H1 (cell line): ENCODE measurements at regions not wholly inside any gene's neighbourhood (a gene's known extent, or its start where the extent isn't known, plus 50 kb on each side); places are given as distances from the start of the nearest gene placed in this dataset.

Source experiments
- CTCF ChIA-PET: fragments of 300-600 bp; sonication (Branson Sonifier 250); formaldehyde crosslinking; loops from one replicate; lab custom pipeline; 2021; ENCODE audit not compliant: partially characterized antibody; lab: Charles Lee
- POLR2A ChIA-PET: fragments of 300-600 bp; sonication (Branson Sonifier 250); formaldehyde crosslinking; loops from one replicate; lab custom pipeline; 2021; ENCODE audit warnings: inconsistent platforms; ENCODE audit not compliant: partially characterized antibody; lab: Charles Lee
- DNase-seq, 2 experiments: peaks; one replicate each; pipeline versions ENCODE4 v3.0.0 to v3.0.0-alpha.2; 2010 to 2022; ENCODE audit warnings: low spot score in 2 of 2, low read depth in 1 of 2, mixed read lengths in 1 of 2
- FAIRE-seq: peaks from 2 replicates; lab custom pipeline; 2011; peaks lifted over from hg19 to GRCh38; lab: Jason Lieb, UNC
- H2AFZ ChIP-seq: 2 replicates; pipeline ENCODE4 v1.8.1; 2012; ENCODE audit warnings: low read length, inconsistent platforms
- H2AK5ac ChIP-seq: 2 replicates; pipeline ENCODE4 v1.6.1; 2013; ENCODE audit warnings: low read depth, low read length
- H2BK120ac ChIP-seq: replicated peaks from 2 replicates; pipeline ENCODE3; 2013; ENCODE audit warnings: low read depth, low read length, inconsistent platforms
- H2BK12ac ChIP-seq: 2 replicates; pipeline ENCODE4 v1.6.1; 2013; ENCODE audit warnings: low read depth, low read length
- H2BK15ac ChIP-seq: 2 replicates; pipeline ENCODE4 v1.6.1; 2013; ENCODE audit warnings: low read length
- H2BK20ac ChIP-seq: 2 replicates; pipeline ENCODE4 v1.6.1; 2013; ENCODE audit warnings: low read length
- H2BK5ac ChIP-seq: 2 replicates; pipeline ENCODE4 v1.6.1; 2013; ENCODE audit warnings: low read depth, low read length
- H3K14ac ChIP-seq: 2 replicates; pipeline ENCODE4 v1.6.1; 2013; ENCODE audit warnings: inconsistent platforms; ENCODE audit not compliant: insufficient read length
- H3K18ac ChIP-seq: 2 replicates; pipeline ENCODE4 v1.6.1; 2013; ENCODE audit warnings: low read length; ENCODE audit errors: extremely low read depth
- H3K23ac ChIP-seq: 2 replicates; pipeline ENCODE4 v1.6.1; 2013; ENCODE audit warnings: inconsistent platforms; ENCODE audit not compliant: insufficient read length
- H3K23me2 ChIP-seq: 2 replicates; pipeline ENCODE4 v1.6.1; 2013; ENCODE audit warnings: low read depth, low read length
- H3K27ac ChIP-seq: 2 replicates; pipeline ENCODE4 v1.6.1; 2011; ENCODE audit warnings: low read depth, low read length, inconsistent platforms
- H3K27me3 ChIP-seq, 4 experiments: replicated peaks in 1 of 4; 1 replicate in 1 of 4; 2 replicates in 3 of 4; pipeline versions ENCODE4 v1.6.1 to v1.8.1; 2011 to 2013; ENCODE audit warnings: low read length in 3 of 4, mild to moderate bottlenecking in 3 of 4, inconsistent platforms in 2 of 4, mixed read lengths in 2 of 4, moderate library complexity in 1 of 4; ENCODE audit not compliant: control insufficient read depth in 3 of 4, insufficient read depth in 3 of 4; ENCODE audit errors: extremely low read depth in 1 of 4
- H3K36me3 ChIP-seq, 4 experiments: 2 replicates each; pipeline versions ENCODE4 v1.6.1 to v1.8.1; 2011 to 2013; ENCODE audit warnings: mild to moderate bottlenecking in 4 of 4, low read length in 3 of 4, moderate library complexity in 2 of 4, control low read depth in 1 of 4, inconsistent platforms in 1 of 4; ENCODE audit not compliant: insufficient read depth in 4 of 4, control insufficient read depth in 2 of 4
- H3K4ac ChIP-seq: replicated peaks from 2 replicates; pipeline ENCODE3; 2013; ENCODE audit warnings: low read length, low read depth, mixed read lengths, inconsistent platforms; ENCODE audit not compliant: insufficient read length
- H3K4me1 ChIP-seq, 4 experiments: replicated peaks in 1 of 4; 1 replicate in 1 of 4; 2 replicates in 3 of 4; pipeline versions ENCODE4 v1.6.1 to v1.8.1; 2011 to 2013; ENCODE audit warnings: low read length in 3 of 4, inconsistent platforms in 2 of 4, mixed read lengths in 1 of 4; ENCODE audit not compliant: insufficient read depth in 4 of 4, control insufficient read depth in 3 of 4
- H3K4me2 ChIP-seq, 2 experiments: 2 replicates each; pipeline versions ENCODE4 v1.6.1 to v1.8.1; 2011 to 2013; ENCODE audit warnings: low read depth in 2 of 2, low read length in 2 of 2, control low read depth in 1 of 2, inconsistent platforms in 1 of 2, mild to moderate bottlenecking in 1 of 2; ENCODE audit not compliant: insufficient read depth in 1 of 2
- H3K4me3 ChIP-seq, 4 experiments: fragments of 200-600, 300-600 bp in 1 of 4; sonication (generic), shearing (Covaris generic), sonication (Bioruptor Twin) in 1 of 4; 2 replicates each; pipeline versions ENCODE4 v1.5.1 to v1.8.1; 2011 to 2016; ENCODE audit warnings: low read length in 4 of 4, low read depth in 3 of 4, control low read depth in 2 of 4, inconsistent platforms in 2 of 4, mild to moderate bottlenecking in 2 of 4, mixed read lengths in 1 of 4, moderate library complexity in 1 of 4; ENCODE audit not compliant: insufficient read depth in 2 of 4; ENCODE audit errors: extremely low read depth in 1 of 4
- H3K56ac ChIP-seq: replicated peaks from 2 replicates; pipeline ENCODE3; 2013; ENCODE audit warnings: low read depth, mild to moderate bottlenecking, mixed read lengths, low read length, inconsistent platforms; ENCODE audit not compliant: insufficient read length
- H3K79me1 ChIP-seq: 2 replicates; pipeline ENCODE4 v1.6.1; 2013; ENCODE audit warnings: low read depth, low read length, control low read depth
- H3K79me2 ChIP-seq, 2 experiments: 2 replicates each; pipeline versions ENCODE4 v1.6.1 to v1.8.1; 2012 to 2013; ENCODE audit warnings: low read length in 2 of 2, mild to moderate bottlenecking in 2 of 2, inconsistent platforms in 1 of 2; ENCODE audit not compliant: insufficient read depth in 2 of 2, control insufficient read depth in 1 of 2
- H3K9ac ChIP-seq, 4 experiments: replicated peaks in 1 of 4; 1 replicate in 1 of 4; 2 replicates in 3 of 4; pipeline versions ENCODE4 v1.6.1 to v1.8.1; 2011 to 2013; ENCODE audit warnings: low read depth in 3 of 4, low read length in 3 of 4, control low read depth in 2 of 4, mild to moderate bottlenecking in 2 of 4, moderate library complexity in 2 of 4, inconsistent platforms in 1 of 4; ENCODE audit errors: extremely low read depth in 1 of 4
- H3K9me3 ChIP-seq, 2 experiments: 2 replicates each; pipeline versions ENCODE4 v1.6.1 to v1.8.1; 2012 to 2013; ENCODE audit warnings: mild to moderate bottlenecking in 2 of 2, moderate library complexity in 2 of 2, control low read depth in 1 of 2, inconsistent platforms in 1 of 2, low read depth in 1 of 2, low read length in 1 of 2, mixed read lengths in 1 of 2; ENCODE audit not compliant: insufficient read depth in 2 of 2
- H4K20me1 ChIP-seq, 2 experiments: replicated peaks in 1 of 2; 2 replicates each; pipeline versions ENCODE3 to v1.8.1; 2011 to 2013; ENCODE audit warnings: inconsistent platforms in 2 of 2, low read length in 2 of 2, mild to moderate bottlenecking in 1 of 2; ENCODE audit not compliant: insufficient read depth in 2 of 2, control insufficient read depth in 1 of 2
- H4K5ac ChIP-seq: 2 replicates; pipeline ENCODE4 v1.6.1; 2013; ENCODE audit warnings: low read length, low read depth, mixed read lengths, inconsistent platforms; ENCODE audit not compliant: insufficient read length
- H4K8ac ChIP-seq: 2 replicates; pipeline ENCODE4 v1.8.0; 2013; ENCODE audit warnings: mild to moderate bottlenecking, moderate library complexity, low read length, inconsistent platforms; ENCODE audit not compliant: insufficient read depth; ENCODE audit errors: extremely low read depth
- H4K91ac ChIP-seq: replicated peaks from 2 replicates; pipeline ENCODE3; 2013; ENCODE audit warnings: low read length, mixed read lengths, inconsistent platforms; ENCODE audit not compliant: insufficient read length
- CBX8 ChIP-seq: fragments of 300-800, 300-1000 bp; sonication (generic); IDR thresholded peaks from 2 replicates; pipeline ENCODE4 v1.7.1; 2016; ENCODE audit warnings: low read depth, low read length, borderline replicate concordance
- CREB1 ChIP-seq: IDR thresholded peaks from 2 replicates; pipeline ENCODE4 v1.6.1; 2012; ENCODE audit warnings: inconsistent platforms
- JUN ChIP-seq: IDR thresholded peaks from 2 replicates; pipeline ENCODE4 v1.6.1; 2011; ENCODE audit warnings: low read depth, mild to moderate bottlenecking, improper control_type of control experiment, low read length
- MAFK ChIP-seq: IDR thresholded peaks from 2 replicates; pipeline ENCODE4 v1.6.1; 2012; ENCODE audit warnings: low read depth, mild to moderate bottlenecking, improper control_type of control experiment, low read length
- PHF8 ChIP-seq: fragments of 200-600 bp; sonication (generic); conservative IDR thresholded peaks from 2 replicates; pipeline ENCODE4 v1.7.1; 2012; ENCODE audit warnings: low read depth, mild to moderate bottlenecking, inconsistent platforms, low read length, moderate library complexity
- WGBS, 2 experiments: shearing (Covaris generic) in 1 of 2; methylation state at CpG; one replicate each; pipeline versions ENCODE4 v1.1.6 to v1.1.7; 2013 to 2015; ENCODE audit warnings: low lambda C conversion rate in 2 of 2, mixed read lengths in 2 of 2, inconsistent platforms in 1 of 2, low coverage in 1 of 2, missing lambda C conversion rate in 1 of 2; ENCODE audit not compliant: insufficient replicate concordance in 2 of 2, insufficient coverage in 1 of 2, insufficient read length in 1 of 2; ENCODE audit errors: extremely low coverage in 1 of 2, missing lambda C conversion rate in 1 of 2; 5-methylcytosine and 5-hydroxymethylcytosine counted together

DNA sequence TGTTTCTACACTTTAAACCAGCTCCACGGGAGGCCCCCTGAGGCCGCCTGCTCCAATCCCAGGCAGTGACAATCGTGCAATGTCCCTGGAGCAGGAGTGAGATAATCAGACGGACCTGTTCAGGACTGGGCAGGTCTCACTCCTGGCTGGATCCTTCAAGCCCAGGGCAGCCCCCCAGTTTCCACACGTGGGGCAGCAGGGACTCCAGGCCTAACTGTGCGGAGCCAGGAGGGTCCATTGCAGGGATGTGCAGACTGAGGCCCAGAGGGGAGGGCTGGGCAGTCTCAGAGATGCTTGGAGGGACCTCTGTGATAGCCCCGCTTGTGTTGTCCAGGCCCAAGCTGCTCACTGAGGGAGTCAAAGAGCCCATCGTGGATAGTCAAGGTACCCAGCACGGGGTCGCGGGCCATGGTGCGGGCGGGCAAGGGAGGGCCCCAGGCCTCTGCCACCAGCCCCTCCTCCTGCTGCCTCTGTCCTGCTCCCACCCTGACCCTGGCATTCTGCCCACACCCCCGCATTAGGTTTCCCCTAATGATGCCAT lies 110.5 kb upstream of the KCTD7 start:
- H2BK120ac ChIP-seq = no peak overlapping the region

More for the DNA sequence above, 110.5 kb upstream of the KCTD7 start:
- Histone ChIP-seq H3K56ac (no peak overlapping the region), H2BK15ac (no peak overlapping the region), H2AFZ (no peak overlapping the region), H3K79me2 (no peaks in the 10 kb centered on the region), H3K27ac (no peak overlapping the region), H3K4me2 (no peak overlapping the region), H3K79me1 (no peaks in the 10 kb centered on the region), H4K91ac (no peak overlapping the region), H4K5ac (no peak overlapping the region), H2BK12ac (no peak overlapping the region), H3K14ac (no peak overlapping the region), H3K4ac (no peak overlapping the region), H3K36me3 (no peaks in the 10 kb centered on the region), H3K4me3 (no peak overlapping the region), H4K20me1 (peaks cover 0 to 3% of the 10 kb centered on the region in 2 experiments), H3K23me2 (no peaks in the 10 kb centered on the region), H4K8ac (no peak overlapping the region), H3K9ac (no peak overlapping the region), H3K18ac (no peak overlapping the region), H3K27me3 (no peaks in the 10 kb centered on the region; a peak in 1 of 7 replicates), H2AK5ac (no peak overlapping the region), H2BK5ac (no peak overlapping the region), H3K4me1 (no peaks in the 10 kb centered on the region), H3K23ac (no peak overlapping the region), H3K9me3 (no peaks in the 10 kb centered on the region), H2BK20ac (no peak overlapping the region)
- TF ChIP-seq PHF8 (no peak), MAFK (no peak), CREB1 (no peak), CBX8 (no peak), JUN (no peak)
- DNase-seq (no peak), FAIRE-seq (no peak)
- ChIA-PET CTCF (no interaction called here), POLR2A (interaction anchor here (2.0 kb wide), 1 partner anchor 10 kb away, joined by 5 read pairs; no protein-coding TSS in a partner anchor)
- WGBS, 2 experiments = 84% methylated on average over 14 of the region's 14 CpGs; no CpG with 5 or more reads in 1 of the 2 experiments
